Suprapubic skin (tissue), 4 donors: ENCODE measurements at regions not wholly inside any gene's neighbourhood (a gene's known extent, or its start where the extent isn't known, plus 50 kb on each side); places are given as distances from the start of the nearest gene placed in this dataset.
A peak's percentile ranks its signal among the peaks of the same experiment; 100 is the strongest.

Experiments used
- DNase-seq, 2 donors: peaks; one replicate each; pipeline ENCODE4 v3.0.0-alpha.2; 2019; ENCODE audit warnings: low spot score in 2 of 2
- H3K27ac ChIP-seq: fragments of 200-600 bp; sonication (generic); one replicate; pipeline ENCODE4 v1.5.1; 2019
- H3K27me3 ChIP-seq: fragments of 200-600 bp; sonication (generic); one replicate; pipeline ENCODE4 v1.5.1; 2019
- H3K36me3 ChIP-seq: fragments of 200-600 bp; sonication (generic); one replicate; pipeline ENCODE4 v1.5.1; 2019
- H3K4me1 ChIP-seq: fragments of 200-600 bp; sonication (generic); one replicate; pipeline ENCODE4 v1.5.1; 2019
- H3K4me3 ChIP-seq: fragments of 200-600 bp; sonication (generic); one replicate; pipeline ENCODE4 v1.5.1; 2019; ENCODE audit warnings: mild to moderate bottlenecking
- H3K9me3 ChIP-seq: fragments of 200-600 bp; sonication (generic); one replicate; pipeline ENCODE4 v1.5.1; 2019
- EP300 ChIP-seq: sonication (generic); formaldehyde crosslinking; IDR thresholded peaks from one replicate; pipeline ENCODE4 v1.6.1; 2017; ENCODE audit warnings: antibody characterized with exemption
- POLR2A ChIP-seq, 2 donors: fragments of 450-650 bp; IDR thresholded peaks; one replicate each; pipeline ENCODE4 v1.6.1; 2017; ENCODE audit warnings: antibody characterized with exemption in 2 of 2, mild to moderate bottlenecking in 2 of 2, moderate library complexity in 2 of 2
- POLR2AphosphoS5 ChIP-seq, 3 donors: sonication (generic); formaldehyde crosslinking; IDR thresholded peaks; one replicate each; pipeline ENCODE4 v1.6.1; 2017; ENCODE audit warnings: antibody characterized with exemption in 3 of 3
- WGBS: methylation state at CpG from one replicate; pipeline ENCODE4 v1.1.5; 2018; 5-methylcytosine and 5-hydroxymethylcytosine counted together
- TF ChIP-seq, protein P1 (sequence below), 2 donors: fragments of 200-600 bp in 1 of 2; fragments of 450-650 bp in 1 of 2; sonication (generic) in 1 of 2; IDR thresholded peaks; one replicate each; pipeline ENCODE4 v1.5.1; 2016 to 2019; ENCODE audit warnings: antibody characterized with exemption in 2 of 2, mild to moderate bottlenecking in 1 of 2, moderate library complexity in 1 of 2

- no peaks in the 10 kb centered on the region for H3K4me1 ChIP-seq
- peak in 1 of 2 donors; percentile 14 for DNase-seq
- no peaks in the 10 kb centered on the region for H3K36me3 ChIP-seq
- WGBS: 86% methylated on average over 10 of the region's 10 CpGs
- TF ChIP-seq EP300 (no peak), POLR2A (IDR thresholded peaks at IDR 0.05) (no peak), POLR2AphosphoS5 (IDR thresholded peaks at IDR 0.05) (no peak)
- TF ChIP-seq, protein P1, sequence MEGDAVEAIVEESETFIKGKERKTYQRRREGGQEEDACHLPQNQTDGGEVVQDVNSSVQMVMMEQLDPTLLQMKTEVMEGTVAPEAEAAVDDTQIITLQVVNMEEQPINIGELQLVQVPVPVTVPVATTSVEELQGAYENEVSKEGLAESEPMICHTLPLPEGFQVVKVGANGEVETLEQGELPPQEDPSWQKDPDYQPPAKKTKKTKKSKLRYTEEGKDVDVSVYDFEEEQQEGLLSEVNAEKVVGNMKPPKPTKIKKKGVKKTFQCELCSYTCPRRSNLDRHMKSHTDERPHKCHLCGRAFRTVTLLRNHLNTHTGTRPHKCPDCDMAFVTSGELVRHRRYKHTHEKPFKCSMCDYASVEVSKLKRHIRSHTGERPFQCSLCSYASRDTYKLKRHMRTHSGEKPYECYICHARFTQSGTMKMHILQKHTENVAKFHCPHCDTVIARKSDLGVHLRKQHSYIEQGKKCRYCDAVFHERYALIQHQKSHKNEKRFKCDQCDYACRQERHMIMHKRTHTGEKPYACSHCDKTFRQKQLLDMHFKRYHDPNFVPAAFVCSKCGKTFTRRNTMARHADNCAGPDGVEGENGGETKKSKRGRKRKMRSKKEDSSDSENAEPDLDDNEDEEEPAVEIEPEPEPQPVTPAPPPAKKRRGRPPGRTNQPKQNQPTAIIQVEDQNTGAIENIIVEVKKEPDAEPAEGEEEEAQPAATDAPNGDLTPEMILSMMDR (IDR thresholded peaks at IDR 0.05): no peak
- no peak overlapping the region for H3K4me3 ChIP-seq
- H3K27ac ChIP-seq: no peak overlapping the region
- H3K9me3 ChIP-seq: peaks cover 4% of the 10 kb centered on the region
- H3K27me3 ChIP-seq: peaks cover 50% of the 10 kb centered on the region
These were observed 53.9 kb upstream of the ENPP7 start for GRCh38 chr17:79676796-79677195.

GRCh38 chr17:79675413-79675725, 55.4 kb upstream of the ENPP7 start:
- H3K4me3 ChIP-seq: no peak overlapping the region
- peaks cover 4% of the 10 kb centered on the region for H3K9me3 ChIP-seq
- WGBS: no CpG with 5 or more reads among the region's 3 CpGs
- H3K4me1 ChIP-seq: no peaks in the 10 kb centered on the region
- no peak for DNase-seq
- no peak overlapping the region for H3K27ac ChIP-seq
- no peak for TF ChIP-seq EP300
- no peak for TF ChIP-seq POLR2A (IDR thresholded peaks at IDR 0.05)
- TF ChIP-seq POLR2AphosphoS5 (IDR thresholded peaks at IDR 0.05): no peak
- TF ChIP-seq, protein P1 (IDR thresholded peaks at IDR 0.05): no peak
- peaks cover 49% of the 10 kb centered on the region for H3K27me3 ChIP-seq
- H3K36me3 ChIP-seq: no peaks in the 10 kb centered on the region

- Histone ChIP-seq H3K36me3 (no peaks in the 10 kb centered on the region), H3K9me3 (peaks cover 4% of the 10 kb centered on the region), H3K27me3 (peaks cover 43% of the 10 kb centered on the region), H3K27ac (no peak overlapping the region), H3K4me1 (no peaks in the 10 kb centered on the region), H3K4me3 (no peak overlapping the region)
- no peak for TF ChIP-seq POLR2AphosphoS5 (IDR thresholded peaks at IDR 0.05)
- TF ChIP-seq, protein P1 (IDR thresholded peaks at IDR 0.05): no peak
- TF ChIP-seq EP300: no peak
- no peak for TF ChIP-seq POLR2A (IDR thresholded peaks at IDR 0.05)
- DNase-seq: peak in 1 of 2 donors; percentile 54
- WGBS: 93% methylated on average over 12 of the region's 15 CpGs
These were observed 56.0 kb upstream of the ENPP7 start for GRCh38 chr17:79674506-79675412.

DNA sequence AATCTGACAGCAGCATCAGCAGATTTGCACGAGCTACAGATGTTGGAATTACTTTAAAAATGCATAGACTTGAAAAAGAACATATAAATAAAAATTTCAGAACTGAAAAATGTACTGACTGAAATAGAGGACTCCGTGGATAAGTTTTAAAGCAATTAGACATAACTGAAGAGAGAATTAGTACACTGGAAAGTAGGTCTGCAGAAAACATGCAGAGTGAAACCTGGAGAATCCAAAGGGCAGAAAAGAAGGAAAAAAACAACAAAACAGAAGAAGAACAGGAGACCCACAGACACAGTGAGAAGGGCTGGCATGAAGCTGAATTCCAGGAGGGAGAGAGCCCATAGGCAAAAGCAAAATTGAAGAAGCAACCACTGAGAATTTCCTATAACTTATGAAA, 57.2 kb upstream of the ENPP7 start:
- Histone ChIP-seq H3K4me3 (no peak overlapping the region), H3K9me3 (peaks cover 4% of the 10 kb centered on the region), H3K27ac (no peak overlapping the region), H3K4me1 (no peaks in the 10 kb centered on the region), H3K36me3 (no peaks in the 10 kb centered on the region), H3K27me3 (peaks cover 43% of the 10 kb centered on the region)
- TF ChIP-seq, protein P1 (IDR thresholded peaks at IDR 0.05): no peak
- TF ChIP-seq EP300: no peak
- TF ChIP-seq POLR2A (IDR thresholded peaks at IDR 0.05): no peak
- no peak for TF ChIP-seq POLR2AphosphoS5 (IDR thresholded peaks at IDR 0.05)
- WGBS: 75% methylated on average over 2 of the region's 2 CpGs
- DNase-seq: no peak

- WGBS: 88% methylated on average over 4 of the region's 5 CpGs
- peak in 1 of 2 donors; percentile 11 for DNase-seq
These were observed 58.2 kb upstream of the ENPP7 start for GRCh38 chr17:79672496-79672895.

More at GRCh38 chr17:79672496-79672895, 58.2 kb upstream of the ENPP7 start:
- Histone ChIP-seq H3K27me3 (peaks cover 42% of the 10 kb centered on the region), H3K4me3 (no peak overlapping the region), H3K9me3 (peaks cover 4% of the 10 kb centered on the region), H3K4me1 (no peaks in the 10 kb centered on the region), H3K36me3 (no peaks in the 10 kb centered on the region), H3K27ac (no peak overlapping the region)
- TF ChIP-seq EP300 (no peak), POLR2A (IDR thresholded peaks at IDR 0.05) (no peak), POLR2AphosphoS5 (IDR thresholded peaks at IDR 0.05) (no peak)
- TF ChIP-seq, protein P1 (IDR thresholded peaks at IDR 0.05): no peak
